DOHH2 (cell line): ENCODE measurements at regions not wholly inside any gene's neighbourhood (a gene's known extent, or its start where the extent isn't known, plus 50 kb on each side); places are given as distances from the start of the nearest gene placed in this dataset.

Source experiments
- EZH2phosphoT487 ChIP-seq: fragments of 200-600 bp; sonication (generic); IDR thresholded peaks from 2 replicates; pipeline ENCODE4 v1.6.1; 2017; ENCODE audit warnings: borderline replicate concordance, mild to moderate bottlenecking, antibody characterized with exemption, low read length, moderate library complexity, mixed read lengths
- TF ChIP-seq, protein P1 (sequence below): fragments of 200-600 bp; sonication (generic); IDR thresholded peaks from one replicate; pipeline ENCODE4 v1.5.1; 2014; ENCODE audit warnings: antibody characterized with exemption, mild to moderate bottlenecking, low read depth, low read length; ENCODE audit not compliant: poor library complexity, severe bottlenecking

- TF ChIP-seq, protein P1, sequence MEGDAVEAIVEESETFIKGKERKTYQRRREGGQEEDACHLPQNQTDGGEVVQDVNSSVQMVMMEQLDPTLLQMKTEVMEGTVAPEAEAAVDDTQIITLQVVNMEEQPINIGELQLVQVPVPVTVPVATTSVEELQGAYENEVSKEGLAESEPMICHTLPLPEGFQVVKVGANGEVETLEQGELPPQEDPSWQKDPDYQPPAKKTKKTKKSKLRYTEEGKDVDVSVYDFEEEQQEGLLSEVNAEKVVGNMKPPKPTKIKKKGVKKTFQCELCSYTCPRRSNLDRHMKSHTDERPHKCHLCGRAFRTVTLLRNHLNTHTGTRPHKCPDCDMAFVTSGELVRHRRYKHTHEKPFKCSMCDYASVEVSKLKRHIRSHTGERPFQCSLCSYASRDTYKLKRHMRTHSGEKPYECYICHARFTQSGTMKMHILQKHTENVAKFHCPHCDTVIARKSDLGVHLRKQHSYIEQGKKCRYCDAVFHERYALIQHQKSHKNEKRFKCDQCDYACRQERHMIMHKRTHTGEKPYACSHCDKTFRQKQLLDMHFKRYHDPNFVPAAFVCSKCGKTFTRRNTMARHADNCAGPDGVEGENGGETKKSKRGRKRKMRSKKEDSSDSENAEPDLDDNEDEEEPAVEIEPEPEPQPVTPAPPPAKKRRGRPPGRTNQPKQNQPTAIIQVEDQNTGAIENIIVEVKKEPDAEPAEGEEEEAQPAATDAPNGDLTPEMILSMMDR = no peak
- TF ChIP-seq EZH2phosphoT487 = no peak
These were observed 108.4 kb upstream of the RPS23 start for GRCh38 chr5:82386576-82386975.
